ENCODE measurements at regions not wholly inside any gene's neighbourhood (a gene's known extent, or its start where the extent isn't known, plus 50 kb on each side); places are given as distances from the start of the nearest gene placed in this dataset.

GRCh38 chr3:44179246-44179645 lies 62.4 kb upstream of the TOPAZ1 start:
- ATAC-seq, result no peak
- no peak overlapping the region for H3K27ac ChIP-seq
- 88 to 91% methylated on average over 4 of the region's 4 CpGs for WGBS, 2 donors

DNA sequence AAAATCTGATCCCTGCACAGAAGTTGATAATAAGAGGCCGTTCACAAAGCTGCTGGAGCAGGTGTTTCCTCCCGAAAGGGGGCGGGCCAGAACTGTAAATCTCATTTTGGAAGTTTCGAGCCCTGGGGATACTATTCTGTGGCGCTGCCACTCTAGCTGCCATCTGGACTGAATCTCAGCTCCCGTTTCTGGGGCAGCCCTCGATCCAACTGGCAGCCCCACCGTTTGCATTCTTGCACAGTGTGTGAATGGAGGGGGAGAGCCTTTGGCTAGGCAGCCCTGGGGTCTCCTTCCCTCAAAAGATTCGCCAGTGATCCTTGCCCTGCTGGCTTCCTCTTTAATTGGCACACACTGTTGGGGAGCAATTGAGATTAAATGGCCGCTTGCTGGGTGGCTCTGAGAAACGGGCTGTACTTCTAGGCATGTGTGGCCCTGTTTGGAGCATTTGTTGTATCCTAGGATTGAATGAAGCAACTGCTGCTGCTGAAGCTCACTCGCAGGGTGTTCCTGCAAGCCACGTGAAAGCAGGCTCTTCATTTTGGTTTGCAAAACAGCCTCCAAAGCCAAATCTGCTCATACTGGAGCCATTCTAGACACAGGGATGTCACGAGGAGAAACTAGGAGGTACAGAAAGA lies 57.2 kb upstream of the TOPAZ1 start:
- H3K9me3 ChIP-seq, result no peaks in the 10 kb centered on the region
- no peaks in the 10 kb centered on the region for H3K36me3 ChIP-seq
- no peak for ATAC-seq
- H3K4me3 ChIP-seq, result no peak overlapping the region
- peaks cover 0 to 46% (median 16%) of the 10 kb centered on the region in 7 donors for H3K27me3 ChIP-seq
- peaks cover 0 to 3% (median 0%) of the 10 kb centered on the region in 9 donors for H3K4me1 ChIP-seq
- DNase-seq, result no peak
- 44 to 51% methylated on average over 14 of the region's 14 CpGs for WGBS, 2 donors
- intact Hi-C loops (cut with DNase I), result no loop called here
- H3K27ac ChIP-seq, result no peak overlapping the region
- TF ChIP-seq, protein P1, sequence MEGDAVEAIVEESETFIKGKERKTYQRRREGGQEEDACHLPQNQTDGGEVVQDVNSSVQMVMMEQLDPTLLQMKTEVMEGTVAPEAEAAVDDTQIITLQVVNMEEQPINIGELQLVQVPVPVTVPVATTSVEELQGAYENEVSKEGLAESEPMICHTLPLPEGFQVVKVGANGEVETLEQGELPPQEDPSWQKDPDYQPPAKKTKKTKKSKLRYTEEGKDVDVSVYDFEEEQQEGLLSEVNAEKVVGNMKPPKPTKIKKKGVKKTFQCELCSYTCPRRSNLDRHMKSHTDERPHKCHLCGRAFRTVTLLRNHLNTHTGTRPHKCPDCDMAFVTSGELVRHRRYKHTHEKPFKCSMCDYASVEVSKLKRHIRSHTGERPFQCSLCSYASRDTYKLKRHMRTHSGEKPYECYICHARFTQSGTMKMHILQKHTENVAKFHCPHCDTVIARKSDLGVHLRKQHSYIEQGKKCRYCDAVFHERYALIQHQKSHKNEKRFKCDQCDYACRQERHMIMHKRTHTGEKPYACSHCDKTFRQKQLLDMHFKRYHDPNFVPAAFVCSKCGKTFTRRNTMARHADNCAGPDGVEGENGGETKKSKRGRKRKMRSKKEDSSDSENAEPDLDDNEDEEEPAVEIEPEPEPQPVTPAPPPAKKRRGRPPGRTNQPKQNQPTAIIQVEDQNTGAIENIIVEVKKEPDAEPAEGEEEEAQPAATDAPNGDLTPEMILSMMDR (IDR thresholded peaks at IDR 0.05), result no peak

More at GRCh38 chr3:44179246-44179645, 62.4 kb upstream of the TOPAZ1 start:
- TF ChIP-seq, protein P1 (IDR thresholded peaks at IDR 0.05), result no peak
- H3K9me3 ChIP-seq, result no peaks in the 10 kb centered on the region
- intact Hi-C loops (cut with DNase I), result loop anchor here in 1 of 10 donors (10.0 kb wide), 1 partner anchor 314 kb away; no protein-coding TSS in a partner anchor
- H3K27me3 ChIP-seq, result peaks cover 0 to 17% (median 4%) of the 10 kb centered on the region in 7 donors
- no peak overlapping the region for H3K4me3 ChIP-seq
- peaks cover 0 to 3% (median 0%) of the 10 kb centered on the region in 9 donors for H3K4me1 ChIP-seq
- no peaks in the 10 kb centered on the region for H3K36me3 ChIP-seq
- no peak for DNase-seq

DNA sequence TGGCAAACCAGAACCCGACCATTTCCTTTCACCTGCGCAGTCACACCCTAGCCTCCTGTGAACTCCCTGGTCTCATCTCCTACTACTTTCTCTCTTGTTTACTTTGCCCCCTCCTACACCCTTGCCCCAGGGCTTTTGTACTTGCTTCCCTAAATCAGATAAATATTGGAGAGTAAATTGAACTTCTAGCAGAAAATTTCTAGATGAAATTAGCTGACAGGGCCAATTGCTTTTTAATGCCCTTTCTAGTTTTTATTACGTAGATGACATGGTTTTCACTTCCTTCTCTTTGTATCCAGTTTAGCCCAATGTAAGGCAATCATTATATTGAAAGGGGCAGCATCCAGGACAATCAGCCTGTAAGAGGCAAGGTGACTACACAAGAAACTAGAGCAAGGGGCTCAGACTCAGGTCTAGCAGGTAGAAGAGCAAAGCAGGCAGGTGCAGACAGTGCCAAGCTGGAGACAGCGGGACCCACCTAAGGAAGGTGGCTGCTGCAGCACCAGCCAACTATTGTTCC lies 56.2 kb upstream of the TOPAZ1 start:
- DNase-seq (no peak), ATAC-seq (no peak)
- H3K27me3 ChIP-seq, result peaks cover 0 to 42% (median 15%) of the 10 kb centered on the region in 7 donors
- H3K4me3 ChIP-seq, result no peak overlapping the region
- intact Hi-C loops (cut with DNase I), result no loop called here
- 67 to 85% methylated on average over 4 of the region's 4 CpGs for WGBS, 2 donors
- H3K4me1 ChIP-seq, result peaks cover 0 to 3% (median 0%) of the 10 kb centered on the region in 9 donors
- TF ChIP-seq, protein P1 (IDR thresholded peaks at IDR 0.05), result no peak
- no peaks in the 10 kb centered on the region for H3K9me3 ChIP-seq
- H3K36me3 ChIP-seq, result no peaks in the 10 kb centered on the region
- H3K27ac ChIP-seq, result no peak overlapping the region

GRCh38 chr3:44186111-44186672 lies 55.5 kb upstream of the TOPAZ1 start:
- no peak for ATAC-seq
- no peak overlapping the region for H3K4me3 ChIP-seq
- no peaks in the 10 kb centered on the region for H3K36me3 ChIP-seq
- H3K27ac ChIP-seq, result no peak overlapping the region
- WGBS, 2 donors, result 73 to 82% methylated on average over 2 of the region's 2 CpGs
- intact Hi-C loops (cut with DNase I), result no loop called here
- peaks cover 0 to 3% (median 0%) of the 10 kb centered on the region in 9 donors for H3K4me1 ChIP-seq
- TF ChIP-seq, protein P1 (IDR thresholded peaks at IDR 0.05), result no peak
- H3K9me3 ChIP-seq, result peaks cover 0 to 3% (median 0%) of the 10 kb centered on the region in 11 donors
- peaks cover 0 to 36% (median 15%) of the 10 kb centered on the region in 7 donors for H3K27me3 ChIP-seq
- no peak for DNase-seq
